CD14-positive monocyte (primary cell): ENCODE measurements at regions not wholly inside any gene's neighbourhood (a gene's known extent, or its start where the extent isn't known, plus 50 kb on each side); places are given as distances from the start of the nearest gene placed in this dataset.
A peak's percentile ranks its signal among the peaks of the same experiment; 100 is the strongest.

Experiments
- DNase-seq, 3 donors: peaks; one replicate each; pipeline ENCODE4 v3.0.0-alpha.2; 2011 to 2022
- H2AFZ ChIP-seq: 2 replicates; pipeline ENCODE4 v1.6.0; 2012; ENCODE audit warnings: mild to moderate bottlenecking, low read depth, low read length, inconsistent platforms; ENCODE audit not compliant: insufficient read depth, poor library complexity, severe bottlenecking
- H3K27ac ChIP-seq, 2 donors: 1 replicate in 1 of 2; 2 replicates in 1 of 2; pipeline ENCODE4 v1.5.1; 2012 to 2013; ENCODE audit warnings: low read length in 2 of 2, control low read depth in 1 of 2, inconsistent platforms in 1 of 2, low read depth in 1 of 2, mild to moderate bottlenecking in 1 of 2
- H3K27me3 ChIP-seq, 2 donors: one replicate each; pipeline versions ENCODE4 v1.6.0 to v1.6.1; 2011 to 2013; ENCODE audit warnings: low read length in 2 of 2; ENCODE audit not compliant: control insufficient read depth in 2 of 2, insufficient read depth in 2 of 2
- H3K36me3 ChIP-seq, 2 donors: replicated peaks in 1 of 2; 1 replicate in 1 of 2; 2 replicates in 1 of 2; pipeline versions ENCODE4 v1.5.1 to v1.6.1; 2012 to 2013; ENCODE audit warnings: low read length in 2 of 2, control low read depth in 1 of 2, inconsistent platforms in 1 of 2, mild to moderate bottlenecking in 1 of 2; ENCODE audit not compliant: insufficient read depth in 2 of 2, control insufficient read depth in 1 of 2
- H3K4me1 ChIP-seq, 2 donors: 1 replicate in 1 of 2; 2 replicates in 1 of 2; pipeline versions ENCODE4 v1.5.1 to v1.6.1; 2012 to 2013; ENCODE audit warnings: low read length in 2 of 2, control low read depth in 1 of 2, inconsistent platforms in 1 of 2, mild to moderate bottlenecking in 1 of 2, moderate library complexity in 1 of 2; ENCODE audit not compliant: insufficient read depth in 2 of 2, control insufficient read depth in 1 of 2
- H3K4me2 ChIP-seq: replicated peaks from 2 replicates; pipeline ENCODE3; 2012; ENCODE audit warnings: low read length, moderate library complexity, mild to moderate bottlenecking; ENCODE audit not compliant: poor library complexity, severe bottlenecking; ENCODE audit errors: extremely low read depth
- H3K4me3 ChIP-seq, 3 experiments: fragments of 200-600 bp in 1 of 3; sonication (generic) in 1 of 3; replicated peaks in 1 of 3; 1 replicate in 2 of 3; 2 replicates in 1 of 3; pipeline ENCODE4 v1.5.1; 2011 to 2013; ENCODE audit warnings: low read length in 3 of 3, mild to moderate bottlenecking in 3 of 3, control low read depth in 2 of 3, low read depth in 2 of 3, inconsistent platforms in 1 of 3, moderate library complexity in 1 of 3
- H3K79me2 ChIP-seq: 2 replicates; pipeline ENCODE4 v1.6.0; 2012; ENCODE audit warnings: mild to moderate bottlenecking, control low read depth, inconsistent platforms, low read length, moderate library complexity; ENCODE audit not compliant: insufficient read depth
- H3K9ac ChIP-seq: 2 replicates; pipeline ENCODE4 v1.6.0; 2017; ENCODE audit warnings: low read length, mild to moderate bottlenecking; ENCODE audit not compliant: insufficient read depth, poor library complexity, severe bottlenecking
- H3K9me3 ChIP-seq, 2 donors: replicated peaks in 1 of 2; 1 replicate in 1 of 2; 2 replicates in 1 of 2; pipeline versions ENCODE4 v1.5.1 to v1.6.1; 2012 to 2013; ENCODE audit warnings: low read length in 2 of 2, control low read depth in 1 of 2; ENCODE audit not compliant: control insufficient read depth in 1 of 2, insufficient read depth in 1 of 2
- H4K20me1 ChIP-seq: 2 replicates; pipeline ENCODE4 v1.6.0; 2012; ENCODE audit warnings: mild to moderate bottlenecking, low read length, control low read depth, moderate library complexity; ENCODE audit not compliant: insufficient read depth
- H3K27ac Mint-ChIP-seq, 7 donors: one replicate each; pipeline ENCODE4 v1.8.0; 2020; ENCODE audit warnings: mild to moderate bottlenecking in 7 of 7, mixed read lengths in 7 of 7, moderate library complexity in 6 of 7, inconsistent platforms in 2 of 7
- H3K27me3 Mint-ChIP-seq, 3 donors: one replicate each; pipeline ENCODE4 v1.8.0; 2021 to 2022; ENCODE audit warnings: low read depth in 3 of 3, mild to moderate bottlenecking in 3 of 3, mixed read lengths in 3 of 3, moderate library complexity in 3 of 3, inconsistent platforms in 1 of 3
- H3K36me3 Mint-ChIP-seq, 2 donors: one replicate each; pipeline ENCODE4 v1.8.0; 2020; ENCODE audit warnings: mixed read lengths in 2 of 2, inconsistent platforms in 1 of 2, mild to moderate bottlenecking in 1 of 2
- H3K4me1 Mint-ChIP-seq: one replicate; pipeline ENCODE4 v1.8.0; 2020; ENCODE audit warnings: mild to moderate bottlenecking, mixed read lengths
- H3K4me3 Mint-ChIP-seq, 2 donors: one replicate each; pipeline ENCODE4 v1.8.0; 2020; ENCODE audit warnings: mild to moderate bottlenecking in 2 of 2, mixed read lengths in 2 of 2, moderate library complexity in 1 of 2
- H3K9me3 Mint-ChIP-seq, 7 donors: one replicate each; pipeline ENCODE4 v1.8.0; 2020 to 2022; ENCODE audit warnings: mixed read lengths in 7 of 7, mild to moderate bottlenecking in 6 of 7, moderate library complexity in 6 of 7, inconsistent platforms in 2 of 7
- CTCF ChIP-seq: fragments of 200-600 bp; IDR thresholded peaks from one replicate; pipeline ENCODE4 v1.8.0; 2022; ENCODE audit warnings: antibody characterized with exemption, mild to moderate bottlenecking
- WGBS: methylation state at CpG from one replicate; pipeline ENCODE4 v1.1.5; 2013; ENCODE audit warnings: missing lambda C conversion rate; ENCODE audit not compliant: insufficient coverage; 5-methylcytosine and 5-hydroxymethylcytosine counted together
- intact Hi-C, 2 donors: fragments of 100-400 bp; cut with micrococcal nuclease; formaldehyde crosslinking; loops; one replicate each; pipeline versions ENCODE4 v1.15.0 to v1.15.1; 2023

- WGBS, result 100% methylated on average over 1 of the region's 2 CpGs
- Histone ChIP-seq H3K4me2 (no peak overlapping the region), H3K36me3 (no peaks in the 10 kb centered on the region), H3K27me3 (no peaks in the 10 kb centered on the region), H3K9me3 (peaks cover 4 to 9% of the 10 kb centered on the region in 2 donors), H3K27ac (no peak overlapping the region), H3K9ac (no peak overlapping the region), H3K4me3 (no peak overlapping the region), H2AFZ (no peak overlapping the region), H3K4me1 (no peaks in the 10 kb centered on the region), H4K20me1 (no peaks in the 10 kb centered on the region), H3K79me2 (no peaks in the 10 kb centered on the region)
- Mint-ChIP-seq H3K27me3 (no peaks in the 10 kb centered on the region), H3K4me3 (no peak overlapping the region), H3K9me3 (peaks cover 7 to 14% (median 11%) of the 10 kb centered on the region in 7 donors), H3K4me1 (no peaks in the 10 kb centered on the region), H3K36me3 (no peaks in the 10 kb centered on the region), H3K27ac (no peak overlapping the region)
- intact Hi-C loops, result no loop called here
- no peak for TF ChIP-seq CTCF
- DNase-seq, result no peak
Observed at GRCh38 chr5:82794876-82795275, 282.3 kb downstream of the TMEM167A start.

GRCh38 chr5:82793808-82794419, 283.3 kb downstream of the TMEM167A start:
- Mint-ChIP-seq H3K4me1 (no peaks in the 10 kb centered on the region), H3K4me3 (no peak overlapping the region), H3K36me3 (no peaks in the 10 kb centered on the region), H3K27ac (no peak overlapping the region), H3K9me3 (peaks cover 7 to 14% (median 11%) of the 10 kb centered on the region in 7 donors), H3K27me3 (no peaks in the 10 kb centered on the region)
- TF ChIP-seq CTCF, result peak; percentile 36
- intact Hi-C loops, result no loop called here
- Histone ChIP-seq H3K79me2 (no peaks in the 10 kb centered on the region), H3K9me3 (peaks cover 4 to 9% of the 10 kb centered on the region in 2 donors), H2AFZ (no peak overlapping the region), H3K4me2 (no peak overlapping the region), H4K20me1 (no peaks in the 10 kb centered on the region), H3K36me3 (no peaks in the 10 kb centered on the region), H3K27ac (no peak overlapping the region), H3K27me3 (no peaks in the 10 kb centered on the region), H3K9ac (no peak overlapping the region), H3K4me1 (no peaks in the 10 kb centered on the region), H3K4me3 (no peak overlapping the region)
- WGBS, result 55% methylated on average over 1 of the region's 4 CpGs
- no peak for DNase-seq
